IMR-90 (cell line): ENCODE measurements at regions not wholly inside any gene's neighbourhood (a gene's known extent, or its start where the extent isn't known, plus 50 kb on each side); places are given as distances from the start of the nearest gene placed in this dataset.

Experiments used
- ATAC-seq: fragments of 200-7000 bp; cut with Tn5 transposase; 2 replicates; pipeline ENCODE4 v1.9.1; 2020; ENCODE audit warnings: low read depth, mild to moderate bottlenecking, moderate library complexity
- BruUV-seq: library from RNA; stranded (reverse); fragments of 400-500 nt; replicated peaks from 2 replicates; lab custom pipeline; 2021; lab: Mats Ljungman, UMichigan
- CTCF ChIA-PET: fragments of 300-600 bp; formaldehyde crosslinking; extraction: SDS; loops from one replicate; lab custom pipeline; 2021; ENCODE audit warnings: antibody characterized with exemption; lab: Yijun Ruan, JAX
- POLR2A ChIA-PET: fragments of 300-600 bp; sonication (Branson Sonifier 250); formaldehyde crosslinking; loops from one replicate; lab custom pipeline; 2022; ENCODE audit warnings: antibody characterized with exemption; ENCODE audit not compliant: unreplicated experiment; lab: Charles Lee
- DNase-seq: peaks from one replicate; pipeline ENCODE4 v3.0.0; 2013
- H2AFZ ChIP-seq: replicated peaks from 2 replicates; pipeline ENCODE3; 2013; ENCODE audit warnings: low read length, mild to moderate bottlenecking; ENCODE audit not compliant: poor library complexity
- H2AK5ac ChIP-seq: 2 replicates; pipeline ENCODE4 v1.6.1; 2013; ENCODE audit warnings: low read depth, low read length, inconsistent platforms
- H2AK9ac ChIP-seq: replicated peaks from 2 replicates; pipeline ENCODE3; 2013; ENCODE audit warnings: mild to moderate bottlenecking, low read depth, low read length, moderate library complexity; ENCODE audit not compliant: poor library complexity
- H2BK120ac ChIP-seq: 2 replicates; pipeline ENCODE4 v1.6.1; 2013; ENCODE audit warnings: low read depth, low read length, inconsistent platforms
- H2BK15ac ChIP-seq: 3 replicates; pipeline ENCODE4 v1.6.1; 2013; ENCODE audit warnings: low read depth, low read length, inconsistent platforms
- H2BK20ac ChIP-seq: 2 replicates; pipeline ENCODE4 v1.6.1; 2013; ENCODE audit warnings: low read depth, mild to moderate bottlenecking, inconsistent platforms, low read length, moderate library complexity
- H2BK5ac ChIP-seq: 2 replicates; pipeline ENCODE4 v1.6.1; 2013; ENCODE audit warnings: mild to moderate bottlenecking, low read depth, low read length, inconsistent platforms; ENCODE audit not compliant: poor library complexity, severe bottlenecking
- H3K14ac ChIP-seq: replicated peaks from 2 replicates; pipeline ENCODE4 v1.6.1; 2013; ENCODE audit warnings: low read depth, low read length, inconsistent platforms
- H3K18ac ChIP-seq: 2 replicates; pipeline ENCODE4 v1.6.1; 2013; ENCODE audit warnings: low read depth, low read length, control low read depth
- H3K23ac ChIP-seq: 2 replicates; pipeline ENCODE4 v1.6.1; 2013; ENCODE audit warnings: low read depth, low read length, inconsistent platforms
- H3K27ac ChIP-seq: 2 replicates; pipeline ENCODE4 v1.5.1; 2013; ENCODE audit warnings: mild to moderate bottlenecking, control low read depth, low read length; ENCODE audit not compliant: insufficient read depth
- H3K27me3 ChIP-seq: 2 replicates; pipeline ENCODE4 v1.6.1; 2013; ENCODE audit warnings: low read length; ENCODE audit not compliant: control insufficient read depth, insufficient read depth
- H3K36me3 ChIP-seq: 2 replicates; pipeline ENCODE4 v1.6.1; 2013; ENCODE audit warnings: low read length, mixed read lengths; ENCODE audit not compliant: control insufficient read depth, insufficient read depth
- H3K4ac ChIP-seq: 2 replicates; pipeline ENCODE4 v1.6.1; 2013; ENCODE audit warnings: low read depth, low read length, inconsistent platforms
- H3K4me1 ChIP-seq: 2 replicates; pipeline ENCODE4 v1.6.1; 2013; ENCODE audit warnings: low read length, mixed read lengths; ENCODE audit not compliant: control insufficient read depth, insufficient read depth
- H3K4me2 ChIP-seq: 2 replicates; pipeline ENCODE4 v1.6.1; 2013; ENCODE audit warnings: low read depth, mild to moderate bottlenecking, control low read depth, low read length, moderate library complexity
- H3K4me3 ChIP-seq: 2 replicates; pipeline ENCODE4 v1.5.1; 2013; ENCODE audit warnings: low read depth, mild to moderate bottlenecking, control low read depth, low read length, moderate library complexity; ENCODE audit not compliant: insufficient read depth
- H3K56ac ChIP-seq: 2 replicates; pipeline ENCODE4 v1.6.1; 2013; ENCODE audit warnings: low read length, inconsistent platforms; ENCODE audit not compliant: insufficient read depth; ENCODE audit errors: extremely low read depth
- H3K79me1 ChIP-seq, 2 experiments: 2 replicates each; pipeline ENCODE4 v1.6.1; 2013; ENCODE audit warnings: low read length in 2 of 2, inconsistent platforms in 1 of 2, low read depth in 1 of 2
- H3K9ac ChIP-seq: 2 replicates; pipeline ENCODE4 v1.6.1; 2013; ENCODE audit warnings: low read depth, low read length, control low read depth
- H3K9me1 ChIP-seq: 2 replicates; pipeline ENCODE4 v1.6.1; 2013; ENCODE audit warnings: low read length, inconsistent platforms; ENCODE audit not compliant: insufficient read depth
- H3K9me3 ChIP-seq: 2 replicates; pipeline ENCODE4 v1.6.1; 2013; ENCODE audit warnings: low read length; ENCODE audit not compliant: control insufficient read depth, insufficient read depth
- H4K20me1 ChIP-seq: 2 replicates; pipeline ENCODE4 v1.6.1; 2013; ENCODE audit warnings: low read length, inconsistent platforms; ENCODE audit not compliant: insufficient read depth
- H4K5ac ChIP-seq: 2 replicates; pipeline ENCODE4 v1.6.1; 2013; ENCODE audit warnings: mild to moderate bottlenecking, low read depth, low read length, control low read depth
- H4K8ac ChIP-seq, 2 experiments: 2 replicates each; pipeline ENCODE4 v1.6.1; 2013; ENCODE audit warnings: low read depth in 2 of 2, low read length in 2 of 2, control low read depth in 1 of 2, inconsistent platforms in 1 of 2
- H4K91ac ChIP-seq: 2 replicates; pipeline ENCODE4 v1.6.1; 2013; ENCODE audit warnings: low read depth, low read length, inconsistent platforms; ENCODE audit not compliant: insufficient read depth
- CTCF ChIP-seq: conservative IDR thresholded peaks from 2 replicates; pipeline ENCODE4 v1.5.1; 2012; ENCODE audit warnings: mild to moderate bottlenecking, low read depth, low read length, improper control_type of control experiment
- ELK1 ChIP-seq: fragments of 150-350 bp; IDR thresholded peaks from 2 replicates; pipeline ENCODE4 v1.6.1; 2016; ENCODE audit warnings: low read depth, mild to moderate bottlenecking, low read length, moderate library complexity, borderline replicate concordance
- FOS ChIP-seq: fragments of 150-350 bp; IDR thresholded peaks from 2 replicates; pipeline ENCODE4 v1.6.1; 2016; ENCODE audit warnings: low read depth, low read length
- MAZ ChIP-seq: IDR thresholded peaks from 2 replicates; pipeline ENCODE4 v1.6.1; 2012; ENCODE audit warnings: low read depth, mild to moderate bottlenecking, low read length, improper control_type of control experiment, moderate library complexity, borderline replicate concordance
- RCOR1 ChIP-seq: IDR thresholded peaks from 2 replicates; pipeline ENCODE4 v1.6.1; 2012; ENCODE audit warnings: mild to moderate bottlenecking, low read length, improper control_type of control experiment; ENCODE audit not compliant: insufficient replicate concordance
- WGBS, 2 experiments: methylation state at CpG; one replicate each; pipeline versions ENCODE4 v1.1.5 to v1.1.7; 2013; ENCODE audit warnings: missing lambda C conversion rate in 2 of 2; ENCODE audit not compliant: insufficient read length in 1 of 2; ENCODE audit errors: extremely low coverage in 2 of 2; 5-methylcytosine and 5-hydroxymethylcytosine counted together
- dilution Hi-C: fragments of 300-500 bp; cut with HindIII; formaldehyde crosslinking; loops from one replicate; pipeline ENCODE4 v1.14.3; 2018; ENCODE audit warnings: low sequenced_read_pairs; ENCODE audit not compliant: unreplicated experiment
- in situ Hi-C: fragments of 300-500 bp; cut with MboI; formaldehyde crosslinking; loops from 3 replicates; pipeline ENCODE4 v1.14.3; 2019; ENCODE audit warnings: low sequenced_read_pairs, inconsistent platforms, mixed read lengths
- intact Hi-C: fragments of 100-400 bp; cut with micrococcal nuclease; formaldehyde crosslinking; loops from 2 replicates; pipeline ENCODE4 v1.10.0; 2022

GRCh38 chr12:45615268-45615667 lies 114.2 kb upstream of the ARID2 start:
- H3K9ac ChIP-seq = no peak overlapping the region
- no peak overlapping the region for H3K56ac ChIP-seq
- H2AK9ac ChIP-seq = no peak overlapping the region
- TF ChIP-seq ELK1 (no peak), MAZ (no peak), RCOR1 (no peak), FOS (peak; percentile 60; the same call in 1 of the 2 replicates), CTCF (no peak)
- no peak overlapping the region for H2BK15ac ChIP-seq
- no peaks in the 10 kb centered on the region for H4K20me1 ChIP-seq
- no peak overlapping the region for H3K18ac ChIP-seq
- H3K36me3 ChIP-seq = no peaks in the 10 kb centered on the region
- peaks cover 2% of the 10 kb centered on the region; the same call in 1 of the 2 replicates for H3K27me3 ChIP-seq
- H3K9me3 ChIP-seq = no peaks in the 10 kb centered on the region
- H3K14ac ChIP-seq = no peak overlapping the region
- no peak overlapping the region for H2AK5ac ChIP-seq
- intact Hi-C loops = no loop called here
- no peaks in the 10 kb centered on the region for H3K79me1 ChIP-seq
- H2AFZ ChIP-seq = no peak overlapping the region
- ChIA-PET CTCF (interaction anchor here (1.1 to 1.7 kb wide), 3 partner anchors 10 to 15 kb away, joined by 3 to 4 read pairs (median 3); no protein-coding TSS in a partner anchor), POLR2A (no interaction called here)
- H3K4me1 ChIP-seq = peaks cover 3% of the 10 kb centered on the region; the same call in 1 of the 2 replicates
- no peak overlapping the region for H4K8ac ChIP-seq
- H4K5ac ChIP-seq = no peak overlapping the region
- no peak overlapping the region for H3K23ac ChIP-seq
- H3K9me1 ChIP-seq = peaks cover 3% of the 10 kb centered on the region; the same call in 1 of the 2 replicates
- H3K4ac ChIP-seq = no peak overlapping the region
- H4K91ac ChIP-seq = no peak overlapping the region
- no CpG with 5 or more reads among the region's 1 CpG for WGBS, 2 experiments
- ATAC-seq = peak; percentile 94
- H2BK20ac ChIP-seq = no peak overlapping the region
- dilution Hi-C loops = no loop called here
- H2BK5ac ChIP-seq = no peak overlapping the region
- peak; percentile 81 for DNase-seq
- no peak overlapping the region for H3K4me2 ChIP-seq
- no peak overlapping the region for H2BK120ac ChIP-seq
- in situ Hi-C loops = no loop called here
- no TSS peak for BruUV-seq
- H3K4me3 ChIP-seq = no peak overlapping the region
- no peak overlapping the region for H3K27ac ChIP-seq
